ENCODE measurements at regions not wholly inside any gene's neighbourhood (a gene's known extent, or its start where the extent isn't known, plus 50 kb on each side); places are given as distances from the start of the nearest gene placed in this dataset.
"Not testable (repeated sequence)": the region's sequence is repeated elsewhere in the genome, so short reads cannot be mapped to it uniquely, and the experiment has no call there.

- Mint-ChIP-seq H3K27ac (no peak overlapping the region), H3K36me3 (ENCODE audit: low read depth) (no peaks in the 10 kb centered on the region), H3K4me3 (no peak overlapping the region), H3K27me3 (peaks cover 13% of the 10 kb centered on the region), H3K9me3 (peaks cover 2% of the 10 kb centered on the region), H3K4me1 (ENCODE audit: low read depth) (peaks cover 2% of the 10 kb centered on the region)
- no peak for DNase-seq
These were observed 220.8 kb upstream of the PCSK5 start for GRCh38 chr9:75669721-75670120.

- H3K9me3 Mint-ChIP-seq = peaks cover 2% of the 10 kb centered on the region
- H3K36me3 Mint-ChIP-seq (ENCODE audit: low read depth) = no peaks in the 10 kb centered on the region
- H3K4me1 Mint-ChIP-seq (ENCODE audit: low read depth) = peaks cover 2% of the 10 kb centered on the region
- H3K4me3 Mint-ChIP-seq = no peak overlapping the region
- DNase-seq = no peak
- H3K27ac Mint-ChIP-seq = no peak overlapping the region
- H3K27me3 Mint-ChIP-seq = peaks cover 16% of the 10 kb centered on the region
These were observed 219.1 kb upstream of the PCSK5 start for GRCh38 chr9:75671354-75671753.

DNA sequence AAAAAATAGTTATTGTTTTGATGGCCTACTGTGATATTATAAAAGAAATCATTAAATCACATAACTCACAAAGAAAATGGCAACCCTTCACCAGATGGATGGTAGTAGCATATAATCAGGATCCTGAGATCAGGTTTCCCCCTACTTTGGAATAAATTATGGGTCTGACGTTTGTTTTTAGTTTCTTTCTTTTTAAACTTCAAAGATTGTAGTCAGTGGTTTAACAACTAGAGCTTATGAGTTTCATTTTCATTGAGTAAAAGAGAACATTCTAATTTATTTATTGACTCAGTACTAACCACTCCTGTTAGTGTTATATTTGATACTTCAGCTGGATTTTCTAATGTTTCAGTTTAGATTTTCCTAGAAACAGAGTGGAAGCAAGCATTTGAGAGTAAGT, 218.0 kb upstream of the PCSK5 start:
- Mint-ChIP-seq H3K4me3 (no peak overlapping the region), H3K4me1 (ENCODE audit: low read depth) (peaks cover 2% of the 10 kb centered on the region), H3K27me3 (peaks cover 7% of the 10 kb centered on the region), H3K27ac (no peak overlapping the region), H3K9me3 (peaks cover 2% of the 10 kb centered on the region), H3K36me3 (ENCODE audit: low read depth) (no peaks in the 10 kb centered on the region)
- no peak for DNase-seq

- no peaks in the 10 kb centered on the region for H3K4me1 Mint-ChIP-seq (ENCODE audit: low read depth)
- peaks cover 6% of the 10 kb centered on the region for H3K9me3 Mint-ChIP-seq
- no peaks in the 10 kb centered on the region for H3K36me3 Mint-ChIP-seq (ENCODE audit: low read depth)
- H3K27ac Mint-ChIP-seq = no peak overlapping the region
- peaks cover 3% of the 10 kb centered on the region for H3K27me3 Mint-ChIP-seq
- H3K4me3 Mint-ChIP-seq = no peak overlapping the region
- DNase-seq = no peak
These were observed 206.9 kb upstream of the PCSK5 start for GRCh38 chr9:75683591-75683990.

DNA sequence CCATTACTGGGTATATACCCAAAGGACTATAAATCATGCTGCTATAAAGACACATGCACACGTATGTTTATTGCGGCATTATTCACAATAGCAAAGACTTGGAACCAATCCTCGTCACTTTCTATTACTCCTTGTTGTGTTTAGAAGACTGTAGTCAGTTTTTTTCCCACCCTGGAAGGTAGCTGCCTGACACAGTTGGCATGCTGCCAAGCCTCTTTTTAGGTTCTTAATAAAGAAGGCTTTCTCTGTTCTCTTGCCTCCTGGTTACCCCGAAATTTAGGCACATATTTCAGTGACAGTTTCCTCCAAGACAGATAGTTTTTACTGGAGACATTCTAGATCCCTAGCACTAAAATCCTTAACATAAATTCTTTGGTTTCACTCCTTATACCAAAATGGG, 205.4 kb upstream of the PCSK5 start:
- Mint-ChIP-seq H3K27me3 (peaks cover 3% of the 10 kb centered on the region), H3K4me3 (no peak overlapping the region), H3K36me3 (ENCODE audit: low read depth) (no peaks in the 10 kb centered on the region), H3K9me3 (peaks cover 6% of the 10 kb centered on the region), H3K4me1 (ENCODE audit: low read depth) (no peaks in the 10 kb centered on the region), H3K27ac (no peak overlapping the region)
- DNase-seq = no peak

DNA sequence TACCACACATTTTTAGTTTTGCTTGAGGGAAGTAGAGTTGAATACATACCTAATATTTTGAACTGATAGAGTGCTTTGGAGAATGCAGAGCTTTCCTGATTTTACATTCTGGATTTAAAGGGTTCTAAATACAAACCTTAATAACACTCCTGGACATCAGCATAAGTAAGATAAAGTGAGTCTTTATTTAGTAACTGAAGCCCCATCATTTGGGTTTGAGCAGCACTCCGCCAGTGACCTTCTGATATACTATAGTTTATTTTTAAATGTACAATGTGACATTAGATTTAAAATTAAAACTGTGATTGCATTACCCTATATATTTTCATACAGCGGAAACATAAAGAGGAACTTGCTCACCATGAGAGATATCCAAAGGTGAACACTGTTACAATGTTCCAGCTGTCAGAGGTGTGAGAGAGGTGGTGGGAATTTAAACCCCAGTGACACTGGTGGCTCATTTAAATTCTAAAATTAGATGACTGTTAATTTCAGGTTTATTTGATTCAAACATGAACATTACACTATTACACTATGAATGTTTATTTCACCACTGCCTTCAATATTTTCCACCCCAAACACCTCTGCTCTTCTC, 203.0 kb upstream of the PCSK5 start:
- DNase-seq = no peak
- no peaks in the 10 kb centered on the region for H3K36me3 Mint-ChIP-seq (ENCODE audit: low read depth)
- no peaks in the 10 kb centered on the region for H3K4me1 Mint-ChIP-seq (ENCODE audit: low read depth)
- peaks cover 4% of the 10 kb centered on the region for H3K9me3 Mint-ChIP-seq
- no peak overlapping the region for H3K27ac Mint-ChIP-seq
- H3K27me3 Mint-ChIP-seq = peaks cover 3% of the 10 kb centered on the region
- H3K4me3 Mint-ChIP-seq = no peak overlapping the region

DNA sequence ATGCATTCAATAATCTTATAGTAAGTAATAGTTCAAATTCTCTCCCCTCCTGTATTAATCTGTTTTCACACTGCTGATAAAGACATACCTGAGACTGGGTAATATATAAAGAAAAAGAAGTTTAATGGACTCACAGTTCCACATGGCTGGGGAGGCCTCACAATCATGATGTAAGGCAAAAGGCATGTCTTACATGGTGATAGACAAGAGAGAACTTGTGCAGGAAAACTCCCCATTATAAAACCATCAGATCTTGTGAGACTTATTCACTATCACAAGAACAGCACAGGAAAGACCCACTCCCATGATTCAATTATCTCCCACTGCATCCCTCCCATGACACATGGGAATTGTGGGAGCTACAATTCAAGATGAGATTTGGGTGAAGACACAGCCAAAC, 199.9 kb upstream of the PCSK5 start:
- H3K4me3 Mint-ChIP-seq; H3K4me1 Mint-ChIP-seq (ENCODE audit: low read depth); H3K36me3 Mint-ChIP-seq (ENCODE audit: low read depth); H3K27ac Mint-ChIP-seq; H3K27me3 Mint-ChIP-seq; H3K9me3 Mint-ChIP-seq; DNase-seq: not testable (repeated sequence)

DNA sequence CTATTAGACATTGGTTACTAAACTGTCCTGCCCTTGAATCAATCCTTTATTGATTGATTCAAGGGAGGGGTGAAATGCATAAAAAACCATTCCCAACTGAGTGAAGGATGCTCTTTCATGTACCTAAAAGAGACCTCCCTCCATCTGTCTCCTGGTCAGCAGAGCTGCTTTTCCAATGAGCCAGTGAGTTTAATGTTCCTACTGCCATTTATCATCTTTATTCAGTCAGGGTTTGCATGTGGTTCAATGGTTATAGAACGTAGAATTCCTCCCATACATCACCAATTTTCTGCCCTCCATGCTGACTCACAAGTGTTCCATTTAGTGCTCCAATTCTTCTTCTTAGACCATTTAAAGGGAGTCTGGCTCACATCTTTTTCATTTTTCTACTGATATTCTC, 199.1 kb upstream of the PCSK5 start:
- Mint-ChIP-seq H3K27me3 (no peaks in the 10 kb centered on the region), H3K36me3 (ENCODE audit: low read depth) (no peaks in the 10 kb centered on the region), H3K9me3 (no peaks in the 10 kb centered on the region), H3K27ac (no peak overlapping the region), H3K4me3 (no peak overlapping the region), H3K4me1 (ENCODE audit: low read depth) (no peaks in the 10 kb centered on the region)
- no peak for DNase-seq

DNA sequence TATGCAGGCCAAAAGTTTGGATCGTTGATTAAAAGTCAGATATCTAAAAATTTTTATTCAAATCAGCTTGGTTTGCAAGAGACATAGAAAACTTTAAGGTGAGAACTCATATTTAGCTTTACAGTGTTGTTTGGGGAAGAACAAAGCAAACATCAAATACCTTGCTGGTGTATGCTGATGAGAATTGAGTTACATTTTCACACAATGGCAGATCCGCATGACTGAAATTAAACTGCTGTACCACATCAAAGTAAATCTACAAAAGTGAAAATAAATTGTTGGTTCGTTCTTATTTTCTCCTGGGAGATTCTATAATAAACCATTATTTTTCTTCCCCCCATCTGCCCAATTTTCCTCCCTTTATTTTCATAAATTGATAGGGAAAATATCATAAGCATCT, 198.2 kb upstream of the PCSK5 start:
- DNase-seq = no peak
- no peaks in the 10 kb centered on the region for H3K4me1 Mint-ChIP-seq (ENCODE audit: low read depth)
- no peak overlapping the region for H3K27ac Mint-ChIP-seq
- no peaks in the 10 kb centered on the region for H3K9me3 Mint-ChIP-seq
- H3K4me3 Mint-ChIP-seq = no peak overlapping the region
- no peaks in the 10 kb centered on the region for H3K27me3 Mint-ChIP-seq
- H3K36me3 Mint-ChIP-seq (ENCODE audit: low read depth) = no peaks in the 10 kb centered on the region

DNA sequence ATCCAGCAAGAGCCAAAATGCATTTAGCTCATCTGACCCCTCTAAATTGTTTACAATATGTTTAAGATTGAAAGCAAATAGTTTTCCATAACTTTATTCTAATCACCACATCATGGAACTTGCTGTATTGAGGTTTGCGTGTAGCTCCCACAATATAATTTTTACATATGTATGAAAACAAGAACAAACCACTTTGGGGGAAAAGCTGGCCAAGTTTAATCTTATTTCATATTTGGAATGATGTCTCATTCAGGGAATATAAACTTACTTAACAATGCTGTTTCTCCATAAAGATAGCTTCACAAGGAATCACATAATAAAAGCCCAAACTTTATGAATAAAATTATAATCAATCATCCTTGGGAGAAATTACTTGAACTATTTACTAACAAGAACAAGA, 194.6 kb upstream of the PCSK5 start:
- no peak for DNase-seq
- H3K9me3 Mint-ChIP-seq = no peaks in the 10 kb centered on the region
- no peak overlapping the region for H3K27ac Mint-ChIP-seq
- H3K36me3 Mint-ChIP-seq (ENCODE audit: low read depth) = no peaks in the 10 kb centered on the region
- no peaks in the 10 kb centered on the region for H3K27me3 Mint-ChIP-seq
- no peaks in the 10 kb centered on the region for H3K4me1 Mint-ChIP-seq (ENCODE audit: low read depth)
- no peak overlapping the region for H3K4me3 Mint-ChIP-seq

- Mint-ChIP-seq H3K9me3 (peaks cover 2% of the 10 kb centered on the region), H3K27ac (no peak overlapping the region), H3K36me3 (ENCODE audit: low read depth) (no peaks in the 10 kb centered on the region), H3K4me3 (no peak overlapping the region), H3K4me1 (ENCODE audit: low read depth) (no peaks in the 10 kb centered on the region), H3K27me3 (no peaks in the 10 kb centered on the region)
- DNase-seq = no peak
These were observed 191.5 kb upstream of the PCSK5 start for GRCh38 chr9:75699017-75699416.

DNA sequence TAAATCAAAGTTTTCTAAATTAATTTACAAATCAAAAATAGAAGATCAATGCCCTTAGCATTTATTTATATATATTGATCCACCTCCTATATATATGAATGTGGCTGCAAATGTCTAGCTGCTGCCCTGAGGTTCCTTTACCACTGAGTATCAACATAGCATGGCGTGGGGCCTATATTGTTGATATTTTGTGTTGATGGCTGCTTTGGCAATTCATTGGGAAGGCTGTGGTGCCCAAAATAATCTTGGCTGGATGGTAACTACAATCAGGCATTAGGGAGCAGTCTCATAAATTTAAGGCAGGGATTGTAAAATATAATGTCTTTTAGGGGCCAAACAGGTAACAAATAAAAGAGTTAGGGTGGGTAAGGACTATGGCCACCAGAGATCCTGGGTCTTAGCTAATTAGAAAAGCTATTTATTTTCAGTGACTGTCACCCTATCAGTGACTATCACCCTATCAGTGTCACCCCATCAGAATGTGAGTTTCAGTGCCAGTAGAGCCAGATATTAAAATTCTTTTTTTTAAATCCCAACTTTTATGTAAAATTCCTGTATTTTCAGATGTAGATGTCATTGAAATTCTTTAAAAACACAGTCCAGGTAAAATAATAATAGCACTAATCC, 190.7 kb upstream of the PCSK5 start:
- no peak for DNase-seq
- no peaks in the 10 kb centered on the region for H3K36me3 Mint-ChIP-seq (ENCODE audit: low read depth)
- H3K4me1 Mint-ChIP-seq (ENCODE audit: low read depth) = no peaks in the 10 kb centered on the region
- H3K9me3 Mint-ChIP-seq = peaks cover 2% of the 10 kb centered on the region
- no peak overlapping the region for H3K4me3 Mint-ChIP-seq
- no peaks in the 10 kb centered on the region for H3K27me3 Mint-ChIP-seq
- no peak overlapping the region for H3K27ac Mint-ChIP-seq

DNA sequence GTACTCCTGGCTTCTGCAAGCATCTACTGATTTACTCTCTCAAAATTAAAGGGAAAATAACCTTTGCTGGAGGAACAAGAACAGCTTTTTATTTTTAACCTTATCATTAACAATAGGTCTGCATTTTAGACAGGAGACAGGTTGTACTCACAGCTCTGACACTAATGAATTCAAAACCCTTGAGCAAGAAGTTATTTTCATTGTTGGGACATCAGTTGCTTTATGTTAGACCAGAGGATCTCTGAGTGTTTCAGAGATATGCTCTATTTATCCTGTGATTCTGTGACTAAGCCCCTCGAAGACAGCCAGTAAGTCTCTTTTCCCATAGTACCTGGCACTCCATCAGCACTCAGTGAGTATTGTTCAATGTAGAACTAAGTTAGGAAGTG, 190.2 kb upstream of the PCSK5 start:
- H3K9me3 Mint-ChIP-seq = peaks cover 2% of the 10 kb centered on the region
- H3K27me3 Mint-ChIP-seq = no peaks in the 10 kb centered on the region
- no peak overlapping the region for H3K27ac Mint-ChIP-seq
- H3K36me3 Mint-ChIP-seq (ENCODE audit: low read depth) = no peaks in the 10 kb centered on the region
- no peak overlapping the region for H3K4me3 Mint-ChIP-seq
- H3K4me1 Mint-ChIP-seq (ENCODE audit: low read depth) = no peaks in the 10 kb centered on the region
- DNase-seq = no peak

- H3K9me3 Mint-ChIP-seq = peaks cover 2% of the 10 kb centered on the region
- H3K27me3 Mint-ChIP-seq = peaks cover 6% of the 10 kb centered on the region
- DNase-seq = no peak
- H3K4me3 Mint-ChIP-seq = no peak overlapping the region
- H3K4me1 Mint-ChIP-seq (ENCODE audit: low read depth) = no peaks in the 10 kb centered on the region
- no peak overlapping the region for H3K27ac Mint-ChIP-seq
- H3K36me3 Mint-ChIP-seq (ENCODE audit: low read depth) = no peaks in the 10 kb centered on the region
These were observed 183.3 kb upstream of the PCSK5 start for GRCh38 chr9:75707191-75707590.

- Mint-ChIP-seq H3K27ac (no peak overlapping the region), H3K36me3 (ENCODE audit: low read depth) (no peaks in the 10 kb centered on the region), H3K4me3 (no peak overlapping the region), H3K4me1 (ENCODE audit: low read depth) (no peaks in the 10 kb centered on the region), H3K9me3 (no peaks in the 10 kb centered on the region), H3K27me3 (peaks cover 6% of the 10 kb centered on the region)
- DNase-seq = no peak
These were observed 180.8 kb upstream of the PCSK5 start for GRCh38 chr9:75709698-75710097.

DNA sequence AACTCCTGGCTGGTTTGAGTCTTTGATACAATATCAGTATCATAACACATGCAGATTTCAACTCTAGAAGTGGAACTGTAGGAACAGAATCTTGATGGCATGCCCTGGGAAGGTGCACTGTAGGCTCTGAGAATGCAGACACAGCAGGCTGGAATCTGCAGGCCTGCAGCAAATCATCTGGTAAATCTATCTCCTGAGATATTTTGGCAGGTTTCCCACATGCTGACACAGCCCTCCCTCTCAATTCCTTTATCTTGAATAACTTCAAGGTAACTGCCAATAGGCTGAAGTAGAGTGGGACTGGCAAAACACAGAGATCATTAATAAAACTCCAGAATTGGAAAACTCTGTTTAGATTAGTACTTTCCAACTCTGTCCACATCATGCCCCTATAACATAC, 177.8 kb upstream of the PCSK5 start:
- DNase-seq = no peak
- no peaks in the 10 kb centered on the region for H3K36me3 Mint-ChIP-seq (ENCODE audit: low read depth)
- H3K4me1 Mint-ChIP-seq (ENCODE audit: low read depth) = no peaks in the 10 kb centered on the region
- H3K4me3 Mint-ChIP-seq = no peak overlapping the region
- H3K9me3 Mint-ChIP-seq = no peaks in the 10 kb centered on the region
- peaks cover 6% of the 10 kb centered on the region for H3K27me3 Mint-ChIP-seq
- no peak overlapping the region for H3K27ac Mint-ChIP-seq
